H9 (cell line): ENCODE measurements at regions not wholly inside any gene's neighbourhood (a gene's known extent, or its start where the extent isn't known, plus 50 kb on each side); places are given as distances from the start of the nearest gene placed in this dataset.

Experiments
- DNase-seq: peaks from one replicate; pipeline ENCODE4 v3.0.0-alpha.2; 2017
- H2AFZ ChIP-seq: one replicate; pipeline ENCODE4 v1.6.1; 2013; ENCODE audit warnings: mild to moderate bottlenecking, low read length, control low read depth, moderate library complexity
- H2AK5ac ChIP-seq: 2 replicates; pipeline ENCODE4 v1.6.1; 2013; ENCODE audit warnings: low read length, control low read depth, mixed read lengths; ENCODE audit not compliant: insufficient read length
- H2BK120ac ChIP-seq: one replicate; pipeline ENCODE4 v1.6.1; 2013; ENCODE audit warnings: low read depth, mild to moderate bottlenecking, low read length, control low read depth, inconsistent platforms; ENCODE audit not compliant: poor library complexity, severe bottlenecking
- H2BK12ac ChIP-seq: 2 replicates; pipeline ENCODE4 v1.6.1; 2013; ENCODE audit warnings: low read length, control low read depth, mixed read lengths, low read depth; ENCODE audit not compliant: insufficient read length
- H2BK15ac ChIP-seq: 2 replicates; pipeline ENCODE4 v1.6.1; 2013; ENCODE audit warnings: low read depth, low read length, control low read depth
- H2BK20ac ChIP-seq: one replicate; pipeline ENCODE4 v1.6.1; 2013; ENCODE audit warnings: low read depth, mild to moderate bottlenecking, low read length, control low read depth, inconsistent platforms; ENCODE audit not compliant: poor library complexity, severe bottlenecking
- H2BK5ac ChIP-seq: 2 replicates; pipeline ENCODE4 v1.6.1; 2013; ENCODE audit warnings: low read length, control low read depth, mixed read lengths; ENCODE audit not compliant: insufficient read length
- H3K14ac ChIP-seq: 2 replicates; pipeline ENCODE4 v1.6.1; 2013; ENCODE audit warnings: low read length, control low read depth; ENCODE audit not compliant: insufficient read depth
- H3K18ac ChIP-seq: 2 replicates; pipeline ENCODE4 v1.6.1; 2013; ENCODE audit warnings: low read depth, mild to moderate bottlenecking, mixed read lengths, low read length, control low read depth; ENCODE audit not compliant: insufficient read length
- H3K23ac ChIP-seq: 2 replicates; pipeline ENCODE4 v1.6.1; 2013; ENCODE audit warnings: low read length, control low read depth, mixed read lengths, low read depth; ENCODE audit not compliant: insufficient read length
- H3K23me2 ChIP-seq: 2 replicates; pipeline ENCODE4 v1.6.1; 2013; ENCODE audit warnings: low read depth, mild to moderate bottlenecking, mixed read lengths, low read length, control low read depth; ENCODE audit not compliant: insufficient read length, poor library complexity, severe bottlenecking
- H3K27ac ChIP-seq: 2 replicates; pipeline ENCODE4 v1.5.1; 2013; ENCODE audit warnings: low read length, control low read depth, mixed read lengths, low read depth; ENCODE audit not compliant: insufficient read length
- H3K27me3 ChIP-seq: 2 replicates; pipeline ENCODE4 v1.6.1; 2013; ENCODE audit warnings: low read length, control low read depth, inconsistent platforms; ENCODE audit not compliant: insufficient read depth
- H3K4ac ChIP-seq: 2 replicates; pipeline ENCODE4 v1.6.1; 2013; ENCODE audit warnings: low read depth, mild to moderate bottlenecking, control low read depth, inconsistent platforms, low read length, moderate library complexity
- H3K4me1 ChIP-seq: 2 replicates; pipeline ENCODE4 v1.6.1; 2013; ENCODE audit warnings: low read length, control low read depth, inconsistent platforms; ENCODE audit not compliant: insufficient read depth
- H3K4me2 ChIP-seq: 2 replicates; pipeline ENCODE4 v1.6.1; 2013; ENCODE audit warnings: low read length, control low read depth, mixed read lengths; ENCODE audit not compliant: insufficient read length, insufficient read depth
- H3K56ac ChIP-seq: 2 replicates; pipeline ENCODE4 v1.6.1; 2013; ENCODE audit warnings: low read depth, mild to moderate bottlenecking, mixed read lengths, low read length, control low read depth; ENCODE audit not compliant: insufficient read length
- H3K79me1 ChIP-seq: 2 replicates; pipeline ENCODE4 v1.6.1; 2013; ENCODE audit warnings: low read depth, mild to moderate bottlenecking, moderate library complexity, low read length, control low read depth, inconsistent platforms; ENCODE audit not compliant: insufficient read depth, poor library complexity, severe bottlenecking
- H3K79me2 ChIP-seq: 2 replicates; pipeline ENCODE4 v1.6.1; 2013; ENCODE audit warnings: low read length, control low read depth, inconsistent platforms; ENCODE audit not compliant: insufficient read depth
- H3K9ac ChIP-seq: 2 replicates; pipeline ENCODE4 v1.6.1; 2013; ENCODE audit warnings: low read length, control low read depth, mixed read lengths; ENCODE audit not compliant: insufficient read length; ENCODE audit errors: extremely low read depth
- H3K9me3 ChIP-seq: one replicate; pipeline ENCODE4 v1.6.1; 2013; ENCODE audit warnings: low read depth, low read length, inconsistent platforms; ENCODE audit not compliant: control insufficient read depth
- H3T11ph ChIP-seq: one replicate; pipeline ENCODE4 v1.6.1; 2013; ENCODE audit warnings: mild to moderate bottlenecking, low read length, control low read depth, inconsistent platforms
- H4K20me1 ChIP-seq: one replicate; pipeline ENCODE4 v1.6.1; 2013; ENCODE audit not compliant: control insufficient read depth, insufficient read length, insufficient read depth
- H4K5ac ChIP-seq: 2 replicates; pipeline ENCODE4 v1.6.1; 2013; ENCODE audit warnings: low read depth, mild to moderate bottlenecking, mixed read lengths, low read length, control low read depth; ENCODE audit not compliant: insufficient read length
- H4K8ac ChIP-seq: replicated peaks from 2 replicates; pipeline ENCODE4 v1.6.1; 2013; ENCODE audit warnings: low read length, control low read depth, mixed read lengths, low read depth; ENCODE audit not compliant: insufficient read length
- H4K91ac ChIP-seq: 2 replicates; pipeline ENCODE4 v1.6.1; 2013; ENCODE audit warnings: low read depth, mild to moderate bottlenecking, moderate library complexity, mixed read lengths, low read length, control low read depth; ENCODE audit not compliant: insufficient read length
- H3K27ac Mint-ChIP-seq, 3 experiments: 2 replicates in 2 of 3; 3 replicates in 1 of 3; pipeline ENCODE4 v1.8.0; 2020 to 2021; ENCODE audit warnings: mixed read lengths in 3 of 3, mild to moderate bottlenecking in 1 of 3, moderate library complexity in 1 of 3
- H3K27me3 Mint-ChIP-seq: 2 replicates; pipeline ENCODE4 v1.8.0; 2021; ENCODE audit warnings: low read depth, mild to moderate bottlenecking, moderate library complexity, mixed read lengths
- H3K36me3 Mint-ChIP-seq, 3 experiments: 2 replicates in 2 of 3; 3 replicates in 1 of 3; pipeline ENCODE4 v1.8.0; 2020 to 2021; ENCODE audit warnings: low read depth in 3 of 3, mixed read lengths in 3 of 3; ENCODE audit not compliant: insufficient read depth in 1 of 3
- H3K4me1 Mint-ChIP-seq, 2 experiments: 2 replicates each; pipeline ENCODE4 v1.8.0; 2020; ENCODE audit warnings: mixed read lengths in 2 of 2
- H3K4me3 Mint-ChIP-seq, 2 experiments: 2 replicates in 1 of 2; 3 replicates in 1 of 2; pipeline ENCODE4 v1.8.0; 2020 to 2021; ENCODE audit warnings: mild to moderate bottlenecking in 2 of 2, mixed read lengths in 2 of 2, moderate library complexity in 1 of 2
- H3K9me3 Mint-ChIP-seq, 2 experiments: 2 replicates in 1 of 2; 3 replicates in 1 of 2; pipeline ENCODE4 v1.8.0; 2020; ENCODE audit warnings: mild to moderate bottlenecking in 2 of 2, mixed read lengths in 2 of 2, moderate library complexity in 1 of 2
- WGBS: extraction: QIAGEN DNeasy Blood & Tissue Kit; methylation state at CpG from one replicate; pipeline ENCODE4 v1.1.7; 2013; ENCODE audit warnings: missing lambda C conversion rate, low lambda C conversion rate, mixed read lengths; ENCODE audit not compliant: insufficient read length; ENCODE audit errors: extremely low coverage; 5-methylcytosine and 5-hydroxymethylcytosine counted together
- TF ChIP-seq, protein P1 (sequence below): fragments of 200-600 bp; sonication (generic); conservative IDR thresholded peaks from 3 replicates; pipeline ENCODE4 v1.8.0; 2021; ENCODE audit warnings: antibody characterized with exemption, mild to moderate bottlenecking

DNA sequence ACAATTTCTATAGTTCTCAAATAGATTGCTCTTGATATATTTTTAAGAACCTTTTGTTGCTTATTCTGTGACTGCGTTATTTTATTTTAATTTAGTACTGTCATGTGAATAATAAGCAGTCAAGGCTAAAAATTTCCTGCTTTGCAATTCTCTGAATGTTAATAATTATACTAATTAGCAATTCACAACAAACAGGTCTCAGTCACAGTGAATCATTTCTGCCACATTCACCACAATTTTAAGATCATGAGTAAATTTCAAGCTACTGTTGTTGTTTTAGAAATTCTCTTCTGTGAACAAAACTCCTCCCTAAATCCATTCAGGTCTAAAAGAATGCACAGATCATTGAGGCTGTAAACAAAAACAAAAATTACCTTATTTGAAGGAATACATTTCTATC, 339.6 kb upstream of the DPYD start:
- Histone ChIP-seq H2BK5ac (no peak overlapping the region), H4K20me1 (no peaks in the 10 kb centered on the region), H3K27me3 (no peaks in the 10 kb centered on the region), H3K9ac (no peak overlapping the region), H2BK15ac (no peak overlapping the region), H3K27ac (no peak overlapping the region), H2AK5ac (no peak overlapping the region), H3K18ac (no peak overlapping the region), H3K9me3 (no peaks in the 10 kb centered on the region), H4K8ac (no peak overlapping the region), H3K79me1 (no peaks in the 10 kb centered on the region), H2BK120ac (no peak overlapping the region), H3K23ac (no peak overlapping the region), H2BK12ac (no peak overlapping the region), H3K79me2 (no peaks in the 10 kb centered on the region), H3T11ph (no peak overlapping the region), H3K23me2 (no peaks in the 10 kb centered on the region), H4K5ac (no peak overlapping the region), H2BK20ac (no peak overlapping the region), H3K4me1 (no peaks in the 10 kb centered on the region), H3K14ac (no peak overlapping the region), H4K91ac (no peak overlapping the region), H3K56ac (no peak overlapping the region), H3K4ac (no peak overlapping the region), H2AFZ (no peak overlapping the region), H3K4me2 (no peak overlapping the region)
- Mint-ChIP-seq H3K4me1 (no peaks in the 10 kb centered on the region; a peak in 1 of 4 replicates), H3K4me3 (no peak overlapping the region), H3K27me3 (no peaks in the 10 kb centered on the region), H3K36me3 (no peaks in the 10 kb centered on the region), H3K27ac (no peak overlapping the region), H3K9me3 (peaks cover 0 to 3% of the 10 kb centered on the region in 2 experiments; a peak in 2 of 5 replicates)
- TF ChIP-seq, protein P1, sequence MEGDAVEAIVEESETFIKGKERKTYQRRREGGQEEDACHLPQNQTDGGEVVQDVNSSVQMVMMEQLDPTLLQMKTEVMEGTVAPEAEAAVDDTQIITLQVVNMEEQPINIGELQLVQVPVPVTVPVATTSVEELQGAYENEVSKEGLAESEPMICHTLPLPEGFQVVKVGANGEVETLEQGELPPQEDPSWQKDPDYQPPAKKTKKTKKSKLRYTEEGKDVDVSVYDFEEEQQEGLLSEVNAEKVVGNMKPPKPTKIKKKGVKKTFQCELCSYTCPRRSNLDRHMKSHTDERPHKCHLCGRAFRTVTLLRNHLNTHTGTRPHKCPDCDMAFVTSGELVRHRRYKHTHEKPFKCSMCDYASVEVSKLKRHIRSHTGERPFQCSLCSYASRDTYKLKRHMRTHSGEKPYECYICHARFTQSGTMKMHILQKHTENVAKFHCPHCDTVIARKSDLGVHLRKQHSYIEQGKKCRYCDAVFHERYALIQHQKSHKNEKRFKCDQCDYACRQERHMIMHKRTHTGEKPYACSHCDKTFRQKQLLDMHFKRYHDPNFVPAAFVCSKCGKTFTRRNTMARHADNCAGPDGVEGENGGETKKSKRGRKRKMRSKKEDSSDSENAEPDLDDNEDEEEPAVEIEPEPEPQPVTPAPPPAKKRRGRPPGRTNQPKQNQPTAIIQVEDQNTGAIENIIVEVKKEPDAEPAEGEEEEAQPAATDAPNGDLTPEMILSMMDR: no peak
- DNase-seq: no peak
- WGBS: no CpG with 5 or more reads among the region's 1 CpG
